Caco-2 (cell line): ENCODE measurements at regions not wholly inside any gene's neighbourhood (a gene's known extent, or its start where the extent isn't known, plus 50 kb on each side); places are given as distances from the start of the nearest gene placed in this dataset.

Experiments used
- BruUV-seq: library from RNA; stranded (reverse); fragments of 400-500 nt; replicated peaks from 2 replicates; lab custom pipeline; 2021; lab: Mats Ljungman, UMichigan
- CTCF ChIA-PET: fragments of 300-600 bp; sonication (Branson Sonifier 250); formaldehyde crosslinking; loops from one replicate; lab custom pipeline; 2022; ENCODE audit warnings: antibody characterized with exemption; lab: Charles Lee
- POLR2A ChIA-PET: fragments of 300-600 bp; sonication (Branson Sonifier 250); formaldehyde crosslinking; loops from one replicate; lab custom pipeline; 2022; ENCODE audit warnings: antibody characterized with exemption; lab: Charles Lee
- DNase-seq, 2 experiments: peaks; one replicate each; pipeline versions ENCODE4 v3.0.0 to v3.0.0-alpha.2; 2020 to 2022
- H3K27me3 ChIP-seq: replicated peaks from 2 replicates; pipeline ENCODE4 v1.6.0; 2011; ENCODE audit warnings: low read length; ENCODE audit not compliant: control insufficient read depth, insufficient read depth
- H3K36me3 ChIP-seq: 2 replicates; pipeline ENCODE4 v1.5.1; 2011; ENCODE audit warnings: low read length; ENCODE audit not compliant: control insufficient read depth, insufficient read depth
- H3K4me1 ChIP-seq: fragments of 250-450 bp; sonication (Bioruptor Pico); 2 replicates; pipeline ENCODE4 v1.5.1; 2020; ENCODE audit warnings: mild to moderate bottlenecking
- H3K4me3 ChIP-seq: 2 replicates; pipeline ENCODE4 v1.5.1; 2011; ENCODE audit warnings: low read depth, mild to moderate bottlenecking, control low read depth, low read length
- H3K9me3 ChIP-seq: fragments of 250-450 bp; sonication (Bioruptor Pico); 2 replicates; pipeline ENCODE4 v1.5.1; 2020; ENCODE audit warnings: mild to moderate bottlenecking, moderate library complexity
- H3K27ac Mint-ChIP-seq: one replicate; pipeline ENCODE4 v1.8.0; 2022; ENCODE audit warnings: mixed read lengths; ENCODE audit not compliant: unreplicated experiment
- H3K27me3 Mint-ChIP-seq: one replicate; pipeline ENCODE4 v1.8.0; 2022; ENCODE audit warnings: mixed read lengths; ENCODE audit not compliant: insufficient read depth, unreplicated experiment
- H3K36me3 Mint-ChIP-seq: one replicate; pipeline ENCODE4 v1.8.0; 2022; ENCODE audit warnings: mild to moderate bottlenecking, mixed read lengths; ENCODE audit not compliant: insufficient read depth, unreplicated experiment
- H3K4me1 Mint-ChIP-seq: one replicate; pipeline ENCODE4 v1.8.0; 2022; ENCODE audit warnings: low read depth, mixed read lengths; ENCODE audit not compliant: unreplicated experiment
- H3K4me3 Mint-ChIP-seq: one replicate; pipeline ENCODE4 v1.8.0; 2022; ENCODE audit warnings: mild to moderate bottlenecking, moderate library complexity, mixed read lengths; ENCODE audit not compliant: unreplicated experiment
- H3K9me3 Mint-ChIP-seq: one replicate; pipeline ENCODE4 v1.8.0; 2022; ENCODE audit warnings: mixed read lengths; ENCODE audit not compliant: unreplicated experiment
- intact Hi-C: fragments of 100-400 bp; cut with micrococcal nuclease; formaldehyde crosslinking; loops from one replicate; pipeline ENCODE4 v1.10.0; 2022; ENCODE audit not compliant: unreplicated experiment
- TF ChIP-seq, protein P1 (sequence below), 2 experiments: fragments of 200-600 bp in 1 of 2; IDR thresholded peaks; 1 replicate in 1 of 2; 2 replicates in 1 of 2; pipeline versions ENCODE4 v1.5.1 to v1.8.0; 2011 to 2022; ENCODE audit warnings: antibody characterized with exemption in 1 of 2, control low read depth in 1 of 2, inconsistent platforms in 1 of 2, low read depth in 1 of 2, low read length in 1 of 2, mild to moderate bottlenecking in 1 of 2, moderate library complexity in 1 of 2; ENCODE audit not compliant: insufficient read depth in 1 of 2, severe bottlenecking in 1 of 2, unreplicated experiment in 1 of 2

DNA sequence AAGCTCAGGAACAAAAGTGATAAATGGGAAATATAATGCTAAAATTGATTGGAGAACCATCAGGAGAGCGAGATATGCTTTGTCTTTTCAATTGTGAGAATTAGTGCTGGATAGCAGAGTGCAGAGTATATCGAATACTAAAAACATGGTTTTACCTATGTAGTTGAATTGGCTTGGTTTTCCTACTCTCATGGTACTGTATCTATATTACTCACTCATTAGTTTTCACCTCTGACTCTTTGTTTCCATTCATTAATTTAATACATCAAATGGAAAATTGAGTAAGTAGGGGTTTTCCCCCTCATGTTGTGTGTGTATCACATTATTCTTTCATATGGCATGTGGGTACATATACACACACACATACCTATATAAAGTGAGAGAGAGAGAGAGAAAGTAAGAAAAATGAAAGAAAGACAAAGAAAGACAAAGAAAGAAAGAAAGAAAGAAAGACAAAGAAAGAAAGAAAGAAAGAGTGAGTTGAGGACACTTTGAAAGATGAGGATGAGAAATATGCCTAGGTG lies 1574.5 kb downstream of the MRPL39 start:
- TF ChIP-seq, protein P1, sequence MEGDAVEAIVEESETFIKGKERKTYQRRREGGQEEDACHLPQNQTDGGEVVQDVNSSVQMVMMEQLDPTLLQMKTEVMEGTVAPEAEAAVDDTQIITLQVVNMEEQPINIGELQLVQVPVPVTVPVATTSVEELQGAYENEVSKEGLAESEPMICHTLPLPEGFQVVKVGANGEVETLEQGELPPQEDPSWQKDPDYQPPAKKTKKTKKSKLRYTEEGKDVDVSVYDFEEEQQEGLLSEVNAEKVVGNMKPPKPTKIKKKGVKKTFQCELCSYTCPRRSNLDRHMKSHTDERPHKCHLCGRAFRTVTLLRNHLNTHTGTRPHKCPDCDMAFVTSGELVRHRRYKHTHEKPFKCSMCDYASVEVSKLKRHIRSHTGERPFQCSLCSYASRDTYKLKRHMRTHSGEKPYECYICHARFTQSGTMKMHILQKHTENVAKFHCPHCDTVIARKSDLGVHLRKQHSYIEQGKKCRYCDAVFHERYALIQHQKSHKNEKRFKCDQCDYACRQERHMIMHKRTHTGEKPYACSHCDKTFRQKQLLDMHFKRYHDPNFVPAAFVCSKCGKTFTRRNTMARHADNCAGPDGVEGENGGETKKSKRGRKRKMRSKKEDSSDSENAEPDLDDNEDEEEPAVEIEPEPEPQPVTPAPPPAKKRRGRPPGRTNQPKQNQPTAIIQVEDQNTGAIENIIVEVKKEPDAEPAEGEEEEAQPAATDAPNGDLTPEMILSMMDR (IDR thresholded peaks at IDR 0.05; ENCODE audit: insufficient read depth in 1 of 2, low read depth in 1 of 2, low read length in 1 of 2, severe bottlenecking in 1 of 2, unreplicated experiment in 1 of 2): no peak
- Histone ChIP-seq H3K9me3 (no peaks in the 10 kb centered on the region; the same call in 1 of the 2 replicates), H3K27me3 (no peaks in the 10 kb centered on the region), H3K4me1 (no peaks in the 10 kb centered on the region), H3K36me3 (no peaks in the 10 kb centered on the region), H3K4me3 (no peak overlapping the region)
- no peak for DNase-seq
- no peak overlapping the region for H3K4me3 Mint-ChIP-seq
- ChIA-PET POLR2A (no interaction called here), CTCF (no interaction called here)
- H3K9me3 Mint-ChIP-seq: peaks cover 21% of the 10 kb centered on the region
- intact Hi-C loops: no loop called here
- no peaks in the 10 kb centered on the region for H3K4me1 Mint-ChIP-seq
- H3K27ac Mint-ChIP-seq: no peak overlapping the region
- BruUV-seq: no TSS peak
- H3K27me3 Mint-ChIP-seq: no peaks in the 10 kb centered on the region
- H3K36me3 Mint-ChIP-seq: no peaks in the 10 kb centered on the region

DNA sequence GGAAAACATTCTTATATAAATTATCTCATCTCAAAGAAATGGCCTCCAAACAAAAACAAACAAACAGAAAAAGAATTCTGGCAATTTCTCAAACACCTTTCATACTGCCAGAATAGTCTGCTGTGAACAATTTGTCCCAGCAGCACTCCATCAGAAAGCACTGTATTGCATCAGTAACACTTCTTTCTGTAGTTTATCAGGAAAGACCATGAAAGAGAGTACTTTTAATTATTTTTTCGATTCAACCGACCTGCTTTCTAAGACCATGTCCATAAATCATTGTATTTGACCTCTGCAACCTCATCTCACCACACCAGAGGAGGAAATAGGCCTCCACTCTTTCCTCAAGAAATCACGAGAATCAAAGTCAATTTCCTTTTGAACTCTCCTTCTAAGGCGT lies 1579.9 kb downstream of the MRPL39 start:
- ChIA-PET POLR2A (no interaction called here), CTCF (no interaction called here)
- intact Hi-C loops: no loop called here
- no peak overlapping the region for H3K4me3 ChIP-seq
- no peaks in the 10 kb centered on the region for H3K9me3 ChIP-seq
- H3K4me1 ChIP-seq: no peaks in the 10 kb centered on the region
- Mint-ChIP-seq H3K4me3 (no peak overlapping the region), H3K27me3 (no peaks in the 10 kb centered on the region), H3K9me3 (no peaks in the 10 kb centered on the region), H3K36me3 (no peaks in the 10 kb centered on the region), H3K4me1 (no peaks in the 10 kb centered on the region), H3K27ac (no peak overlapping the region)
- H3K36me3 ChIP-seq: no peaks in the 10 kb centered on the region
- TF ChIP-seq, protein P1 (IDR thresholded peaks at IDR 0.05; ENCODE audit: insufficient read depth in 1 of 2, low read depth in 1 of 2, low read length in 1 of 2, severe bottlenecking in 1 of 2, unreplicated experiment in 1 of 2): no peak
- no peak for DNase-seq
- H3K27me3 ChIP-seq: no peaks in the 10 kb centered on the region
- BruUV-seq: no TSS peak

DNA sequence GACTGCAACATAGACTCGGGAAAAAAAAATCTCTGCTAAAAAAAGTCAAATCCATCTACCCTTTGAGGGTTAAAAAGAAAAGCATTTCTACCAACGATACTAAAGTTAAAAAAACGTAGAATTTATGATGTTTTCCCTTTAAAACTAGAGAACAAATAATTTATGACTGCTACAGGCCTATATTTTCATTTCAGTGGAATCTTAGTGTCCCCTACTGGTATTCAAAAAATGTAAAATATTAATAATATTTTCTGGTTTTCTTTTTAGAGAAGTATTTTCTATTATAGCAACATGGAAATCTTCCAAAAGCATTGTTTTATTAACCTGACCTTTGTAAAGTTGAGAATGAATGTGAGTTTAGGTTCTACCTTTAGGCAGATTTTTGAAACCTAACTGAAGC lies 1582.2 kb downstream of the MRPL39 start:
- H3K4me3 Mint-ChIP-seq: no peak overlapping the region
- CTCF ChIA-PET: no interaction called here
- H3K27me3 Mint-ChIP-seq: no peaks in the 10 kb centered on the region
- TF ChIP-seq, protein P1 (IDR thresholded peaks at IDR 0.05; ENCODE audit: insufficient read depth in 1 of 2, low read depth in 1 of 2, low read length in 1 of 2, severe bottlenecking in 1 of 2, unreplicated experiment in 1 of 2): no peak
- no peak for DNase-seq
- intact Hi-C loops: no loop called here
- Histone ChIP-seq H3K36me3 (no peaks in the 10 kb centered on the region), H3K27me3 (no peaks in the 10 kb centered on the region), H3K9me3 (no peaks in the 10 kb centered on the region), H3K4me3 (no peak overlapping the region), H3K4me1 (no peaks in the 10 kb centered on the region)
- H3K36me3 Mint-ChIP-seq: no peaks in the 10 kb centered on the region
- BruUV-seq: no TSS peak
- no peaks in the 10 kb centered on the region for H3K4me1 Mint-ChIP-seq
- no peaks in the 10 kb centered on the region for H3K9me3 Mint-ChIP-seq
- POLR2A ChIA-PET: no interaction called here
- no peak overlapping the region for H3K27ac Mint-ChIP-seq
